H1 (cell line): ENCODE measurements at regions not wholly inside any gene's neighbourhood (a gene's known extent, or its start where the extent isn't known, plus 50 kb on each side); places are given as distances from the start of the nearest gene placed in this dataset.

Experiments used
- CTCF ChIA-PET: fragments of 300-600 bp; sonication (Branson Sonifier 250); formaldehyde crosslinking; loops from one replicate; lab custom pipeline; 2021; ENCODE audit not compliant: partially characterized antibody; lab: Charles Lee
- POLR2A ChIA-PET: fragments of 300-600 bp; sonication (Branson Sonifier 250); formaldehyde crosslinking; loops from one replicate; lab custom pipeline; 2021; ENCODE audit warnings: inconsistent platforms; ENCODE audit not compliant: partially characterized antibody; lab: Charles Lee
- DNase-seq, 2 experiments: peaks; one replicate each; pipeline versions ENCODE4 v3.0.0 to v3.0.0-alpha.2; 2010 to 2022; ENCODE audit warnings: low spot score in 2 of 2, low read depth in 1 of 2, mixed read lengths in 1 of 2
- FAIRE-seq: peaks from 2 replicates; lab custom pipeline; 2011; peaks lifted over from hg19 to GRCh38; lab: Jason Lieb, UNC
- H2AFZ ChIP-seq: 2 replicates; pipeline ENCODE4 v1.8.1; 2012; ENCODE audit warnings: low read length, inconsistent platforms
- H2AK5ac ChIP-seq: 2 replicates; pipeline ENCODE4 v1.6.1; 2013; ENCODE audit warnings: low read depth, low read length
- H2BK120ac ChIP-seq: replicated peaks from 2 replicates; pipeline ENCODE3; 2013; ENCODE audit warnings: low read depth, low read length, inconsistent platforms
- H2BK12ac ChIP-seq: 2 replicates; pipeline ENCODE4 v1.6.1; 2013; ENCODE audit warnings: low read depth, low read length
- H2BK15ac ChIP-seq: 2 replicates; pipeline ENCODE4 v1.6.1; 2013; ENCODE audit warnings: low read length
- H2BK20ac ChIP-seq: 2 replicates; pipeline ENCODE4 v1.6.1; 2013; ENCODE audit warnings: low read length
- H2BK5ac ChIP-seq: 2 replicates; pipeline ENCODE4 v1.6.1; 2013; ENCODE audit warnings: low read depth, low read length
- H3K14ac ChIP-seq: 2 replicates; pipeline ENCODE4 v1.6.1; 2013; ENCODE audit warnings: inconsistent platforms; ENCODE audit not compliant: insufficient read length
- H3K18ac ChIP-seq: 2 replicates; pipeline ENCODE4 v1.6.1; 2013; ENCODE audit warnings: low read length; ENCODE audit errors: extremely low read depth
- H3K23ac ChIP-seq: 2 replicates; pipeline ENCODE4 v1.6.1; 2013; ENCODE audit warnings: inconsistent platforms; ENCODE audit not compliant: insufficient read length
- H3K23me2 ChIP-seq: 2 replicates; pipeline ENCODE4 v1.6.1; 2013; ENCODE audit warnings: low read depth, low read length
- H3K27ac ChIP-seq: 2 replicates; pipeline ENCODE4 v1.6.1; 2011; ENCODE audit warnings: low read depth, low read length, inconsistent platforms
- H3K27me3 ChIP-seq, 4 experiments: replicated peaks in 1 of 4; 1 replicate in 1 of 4; 2 replicates in 3 of 4; pipeline versions ENCODE4 v1.6.1 to v1.8.1; 2011 to 2013; ENCODE audit warnings: low read length in 3 of 4, mild to moderate bottlenecking in 3 of 4, inconsistent platforms in 2 of 4, mixed read lengths in 2 of 4, moderate library complexity in 1 of 4; ENCODE audit not compliant: control insufficient read depth in 3 of 4, insufficient read depth in 3 of 4; ENCODE audit errors: extremely low read depth in 1 of 4
- H3K36me3 ChIP-seq, 4 experiments: 2 replicates each; pipeline versions ENCODE4 v1.6.1 to v1.8.1; 2011 to 2013; ENCODE audit warnings: mild to moderate bottlenecking in 4 of 4, low read length in 3 of 4, moderate library complexity in 2 of 4, control low read depth in 1 of 4, inconsistent platforms in 1 of 4; ENCODE audit not compliant: insufficient read depth in 4 of 4, control insufficient read depth in 2 of 4
- H3K4ac ChIP-seq: replicated peaks from 2 replicates; pipeline ENCODE3; 2013; ENCODE audit warnings: low read length, low read depth, mixed read lengths, inconsistent platforms; ENCODE audit not compliant: insufficient read length
- H3K4me1 ChIP-seq, 4 experiments: replicated peaks in 1 of 4; 1 replicate in 1 of 4; 2 replicates in 3 of 4; pipeline versions ENCODE4 v1.6.1 to v1.8.1; 2011 to 2013; ENCODE audit warnings: low read length in 3 of 4, inconsistent platforms in 2 of 4, mixed read lengths in 1 of 4; ENCODE audit not compliant: insufficient read depth in 4 of 4, control insufficient read depth in 3 of 4
- H3K4me2 ChIP-seq, 2 experiments: 2 replicates each; pipeline versions ENCODE4 v1.6.1 to v1.8.1; 2011 to 2013; ENCODE audit warnings: low read depth in 2 of 2, low read length in 2 of 2, control low read depth in 1 of 2, inconsistent platforms in 1 of 2, mild to moderate bottlenecking in 1 of 2; ENCODE audit not compliant: insufficient read depth in 1 of 2
- H3K4me3 ChIP-seq, 4 experiments: fragments of 200-600, 300-600 bp in 1 of 4; sonication (generic), shearing (Covaris generic), sonication (Bioruptor Twin) in 1 of 4; 2 replicates each; pipeline versions ENCODE4 v1.5.1 to v1.8.1; 2011 to 2016; ENCODE audit warnings: low read length in 4 of 4, low read depth in 3 of 4, control low read depth in 2 of 4, inconsistent platforms in 2 of 4, mild to moderate bottlenecking in 2 of 4, mixed read lengths in 1 of 4, moderate library complexity in 1 of 4; ENCODE audit not compliant: insufficient read depth in 2 of 4; ENCODE audit errors: extremely low read depth in 1 of 4
- H3K56ac ChIP-seq: replicated peaks from 2 replicates; pipeline ENCODE3; 2013; ENCODE audit warnings: low read depth, mild to moderate bottlenecking, mixed read lengths, low read length, inconsistent platforms; ENCODE audit not compliant: insufficient read length
- H3K79me1 ChIP-seq: 2 replicates; pipeline ENCODE4 v1.6.1; 2013; ENCODE audit warnings: low read depth, low read length, control low read depth
- H3K79me2 ChIP-seq, 2 experiments: 2 replicates each; pipeline versions ENCODE4 v1.6.1 to v1.8.1; 2012 to 2013; ENCODE audit warnings: low read length in 2 of 2, mild to moderate bottlenecking in 2 of 2, inconsistent platforms in 1 of 2; ENCODE audit not compliant: insufficient read depth in 2 of 2, control insufficient read depth in 1 of 2
- H3K9ac ChIP-seq, 4 experiments: replicated peaks in 1 of 4; 1 replicate in 1 of 4; 2 replicates in 3 of 4; pipeline versions ENCODE4 v1.6.1 to v1.8.1; 2011 to 2013; ENCODE audit warnings: low read depth in 3 of 4, low read length in 3 of 4, control low read depth in 2 of 4, mild to moderate bottlenecking in 2 of 4, moderate library complexity in 2 of 4, inconsistent platforms in 1 of 4; ENCODE audit errors: extremely low read depth in 1 of 4
- H3K9me3 ChIP-seq, 2 experiments: 2 replicates each; pipeline versions ENCODE4 v1.6.1 to v1.8.1; 2012 to 2013; ENCODE audit warnings: mild to moderate bottlenecking in 2 of 2, moderate library complexity in 2 of 2, control low read depth in 1 of 2, inconsistent platforms in 1 of 2, low read depth in 1 of 2, low read length in 1 of 2, mixed read lengths in 1 of 2; ENCODE audit not compliant: insufficient read depth in 2 of 2
- H4K20me1 ChIP-seq, 2 experiments: replicated peaks in 1 of 2; 2 replicates each; pipeline versions ENCODE3 to v1.8.1; 2011 to 2013; ENCODE audit warnings: inconsistent platforms in 2 of 2, low read length in 2 of 2, mild to moderate bottlenecking in 1 of 2; ENCODE audit not compliant: insufficient read depth in 2 of 2, control insufficient read depth in 1 of 2
- H4K5ac ChIP-seq: 2 replicates; pipeline ENCODE4 v1.6.1; 2013; ENCODE audit warnings: low read length, low read depth, mixed read lengths, inconsistent platforms; ENCODE audit not compliant: insufficient read length
- H4K8ac ChIP-seq: 2 replicates; pipeline ENCODE4 v1.8.0; 2013; ENCODE audit warnings: mild to moderate bottlenecking, moderate library complexity, low read length, inconsistent platforms; ENCODE audit not compliant: insufficient read depth; ENCODE audit errors: extremely low read depth
- H4K91ac ChIP-seq: replicated peaks from 2 replicates; pipeline ENCODE3; 2013; ENCODE audit warnings: low read length, mixed read lengths, inconsistent platforms; ENCODE audit not compliant: insufficient read length
- ASH2L ChIP-seq: fragments of 200-600, 300-600 bp; sonication (generic); IDR thresholded peaks from one replicate; pipeline ENCODE4 v1.7.1; 2017; ENCODE audit warnings: low read length
- BRCA1 ChIP-seq: IDR thresholded peaks from 2 replicates; pipeline ENCODE4 v1.6.1; 2012; ENCODE audit warnings: low read depth, low read length, improper control_type of control experiment
- CHD1 ChIP-seq: IDR thresholded peaks from 2 replicates; pipeline ENCODE4 v1.6.1; 2012; ENCODE audit warnings: low read depth, low read length, improper control_type of control experiment
- EP300 ChIP-seq, 2 experiments: IDR thresholded peaks; 1 replicate in 1 of 2; 2 replicates in 1 of 2; pipeline ENCODE4 v1.6.1; 2011 to 2012; ENCODE audit warnings: low read depth in 2 of 2, low read length in 2 of 2, mild to moderate bottlenecking in 2 of 2, borderline replicate concordance in 1 of 2, inconsistent platforms in 1 of 2, moderate library complexity in 1 of 2
- HDAC6 ChIP-seq: IDR thresholded peaks from one replicate; pipeline ENCODE4 v1.7.1; 2012; ENCODE audit warnings: low read depth, mild to moderate bottlenecking, inconsistent platforms, low read length, moderate library complexity
- KDM1A ChIP-seq: fragments of 200-600, 300-600 bp; sonication (generic); IDR thresholded peaks from 2 replicates; pipeline ENCODE4 v1.7.1; 2016; ENCODE audit warnings: mild to moderate bottlenecking, low read length, borderline replicate concordance
- MAFK ChIP-seq: IDR thresholded peaks from 2 replicates; pipeline ENCODE4 v1.6.1; 2012; ENCODE audit warnings: low read depth, mild to moderate bottlenecking, improper control_type of control experiment, low read length
- NRF1 ChIP-seq: IDR thresholded peaks from 2 replicates; pipeline ENCODE4 v1.6.1; 2011; ENCODE audit warnings: mild to moderate bottlenecking, low read depth, low read length, improper control_type of control experiment
- PHF8 ChIP-seq: fragments of 200-600 bp; sonication (generic); conservative IDR thresholded peaks from 2 replicates; pipeline ENCODE4 v1.7.1; 2012; ENCODE audit warnings: low read depth, mild to moderate bottlenecking, inconsistent platforms, low read length, moderate library complexity
- POLR2AphosphoS5 ChIP-seq: IDR thresholded peaks from 2 replicates; pipeline ENCODE4 v1.6.1; 2011; ENCODE audit warnings: low read depth, low read length
- RFX5 ChIP-seq: IDR thresholded peaks from 2 replicates; pipeline ENCODE4 v1.6.1; 2011; ENCODE audit warnings: low read depth, low read length, improper control_type of control experiment, borderline replicate concordance
- YY1 ChIP-seq: IDR thresholded peaks from 2 replicates; pipeline ENCODE4 v1.6.1; 2011; ENCODE audit warnings: low read depth, mild to moderate bottlenecking, low read length
- WGBS, 2 experiments: shearing (Covaris generic) in 1 of 2; methylation state at CpG; one replicate each; pipeline versions ENCODE4 v1.1.6 to v1.1.7; 2013 to 2015; ENCODE audit warnings: low lambda C conversion rate in 2 of 2, mixed read lengths in 2 of 2, inconsistent platforms in 1 of 2, low coverage in 1 of 2, missing lambda C conversion rate in 1 of 2; ENCODE audit not compliant: insufficient replicate concordance in 2 of 2, insufficient coverage in 1 of 2, insufficient read length in 1 of 2; ENCODE audit errors: extremely low coverage in 1 of 2, missing lambda C conversion rate in 1 of 2; 5-methylcytosine and 5-hydroxymethylcytosine counted together
- TF ChIP-seq, protein P1 (sequence below): IDR thresholded peaks from 2 replicates; pipeline ENCODE4 v1.6.1; 2011; ENCODE audit warnings: low read length, improper control_type of control experiment

DNA sequence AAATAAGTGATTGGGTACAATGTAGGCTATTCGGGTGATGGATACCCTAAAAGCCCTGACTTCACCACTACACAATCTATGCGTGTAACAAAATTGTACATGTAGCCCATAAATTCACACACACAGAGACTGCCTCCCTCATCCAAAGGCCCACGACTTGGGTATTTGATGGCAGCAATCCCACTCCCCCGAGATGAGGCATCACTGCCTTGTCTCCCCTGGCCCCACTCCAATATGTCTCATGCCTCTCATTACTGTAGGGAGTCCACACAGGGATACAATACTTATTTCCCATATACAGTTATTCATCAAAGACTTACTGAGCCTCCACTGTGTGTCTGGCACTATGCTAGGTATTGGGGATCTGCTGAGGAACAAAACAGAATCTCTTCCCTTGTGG is 192.6 kb downstream of the CBLN1 start:
- no peak overlapping the region for H3K9ac ChIP-seq
- no peak overlapping the region for H3K56ac ChIP-seq
- H3K27me3 ChIP-seq, result no peaks in the 10 kb centered on the region

More for the DNA sequence above, 192.6 kb downstream of the CBLN1 start:
- H3K4me2 ChIP-seq, result no peak overlapping the region
- H3K4me3 ChIP-seq, result no peak overlapping the region
- H3K23me2 ChIP-seq, result no peaks in the 10 kb centered on the region
- no peak overlapping the region for H2BK15ac ChIP-seq
- no peak overlapping the region for H2AK5ac ChIP-seq
- no peak overlapping the region for H4K91ac ChIP-seq
- H2BK12ac ChIP-seq, result no peak overlapping the region
- H2AFZ ChIP-seq, result no peak overlapping the region
- no peaks in the 10 kb centered on the region; a peak in 1 of 8 replicates for H3K36me3 ChIP-seq
- POLR2A ChIA-PET, result no interaction called here
- H2BK20ac ChIP-seq, result no peak overlapping the region
- no peak overlapping the region for H3K4ac ChIP-seq
- no peak overlapping the region for H4K8ac ChIP-seq
- H3K23ac ChIP-seq, result no peak overlapping the region
- no peak for TF ChIP-seq PHF8
- TF ChIP-seq KDM1A, result no peak
- no peak for TF ChIP-seq BRCA1
- TF ChIP-seq NRF1, result no peak
- TF ChIP-seq MAFK, result no peak
- no peak for TF ChIP-seq YY1
- no peak for TF ChIP-seq HDAC6
- TF ChIP-seq RFX5, result no peak
- TF ChIP-seq, protein P1, sequence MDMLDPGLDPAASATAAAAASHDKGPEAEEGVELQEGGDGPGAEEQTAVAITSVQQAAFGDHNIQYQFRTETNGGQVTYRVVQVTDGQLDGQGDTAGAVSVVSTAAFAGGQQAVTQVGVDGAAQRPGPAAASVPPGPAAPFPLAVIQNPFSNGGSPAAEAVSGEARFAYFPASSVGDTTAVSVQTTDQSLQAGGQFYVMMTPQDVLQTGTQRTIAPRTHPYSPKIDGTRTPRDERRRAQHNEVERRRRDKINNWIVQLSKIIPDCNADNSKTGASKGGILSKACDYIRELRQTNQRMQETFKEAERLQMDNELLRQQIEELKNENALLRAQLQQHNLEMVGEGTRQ, result no peak
- no peak for TF ChIP-seq CHD1
- TF ChIP-seq POLR2AphosphoS5, result no peak
- TF ChIP-seq ASH2L, result no peak
- TF ChIP-seq EP300 (IDR thresholded peaks at IDR 0.05; ENCODE audit: borderline replicate concordance in 1 of 2, low read depth in 2 of 2, low read length in 2 of 2), result no peak
- H3K9me3 ChIP-seq, result peaks cover 10 to 13% of the 10 kb centered on the region in 2 experiments
- DNase-seq (no peak), FAIRE-seq (no peak)
- H3K27ac ChIP-seq, result no peak overlapping the region
- no peak overlapping the region for H2BK5ac ChIP-seq
- no peak overlapping the region for H3K14ac ChIP-seq
- no peak overlapping the region for H2BK120ac ChIP-seq
- CTCF ChIA-PET, result no interaction called here
- no peaks in the 10 kb centered on the region for H3K79me1 ChIP-seq
- no peaks in the 10 kb centered on the region for H4K20me1 ChIP-seq
- H3K79me2 ChIP-seq, result no peaks in the 10 kb centered on the region
- H3K4me1 ChIP-seq, result no peaks in the 10 kb centered on the region
- WGBS, 2 experiments, result 91% methylated on average over 4 of the region's 4 CpGs; no CpG with 5 or more reads in 1 of the 2 experiments
- H3K18ac ChIP-seq, result no peak overlapping the region
- H4K5ac ChIP-seq, result no peak overlapping the region
